GM23338 (cell line): ENCODE measurements at regions not wholly inside any gene's neighbourhood (a gene's known extent, or its start where the extent isn't known, plus 50 kb on each side); places are given as distances from the start of the nearest gene placed in this dataset.
A peak's percentile ranks its signal among the peaks of the same experiment; 100 is the strongest.

ENCODE experiments used
- ATAC-seq: fragments of 200-7000 bp; cut with Tn5 transposase; 3 replicates; pipeline ENCODE4 v1.9.1; 2020
- DNase-seq: peaks from one replicate; pipeline ENCODE4 v3.0.0-alpha.2; 2015; ENCODE audit warnings: low spot score
- H2AFZ ChIP-seq: fragments of 200-600 bp; sonication (generic); 2 replicates; pipeline ENCODE4 v1.8.0; 2016; ENCODE audit warnings: antibody characterized with exemption, mild to moderate bottlenecking, moderate library complexity
- H3F3A ChIP-seq: fragments of 200-600 bp; sonication (generic); replicated peaks from 2 replicates; pipeline ENCODE4 v1.8.0; 2017; ENCODE audit warnings: antibody characterized with exemption, mixed run types, low read depth
- H3K27ac ChIP-seq: fragments of 200-600 bp; sonication (generic); 2 replicates; pipeline ENCODE4 v1.6.1; 2016; ENCODE audit warnings: low read depth
- H3K27me3 ChIP-seq: fragments of 200-600 bp; sonication (generic); 2 replicates; pipeline ENCODE4 v1.8.0; 2016; ENCODE audit warnings: mild to moderate bottlenecking, mixed run types, moderate library complexity; ENCODE audit not compliant: insufficient read depth
- H3K36me3 ChIP-seq: fragments of 200-600 bp; sonication (generic); 2 replicates; pipeline ENCODE4 v1.8.0; 2016; ENCODE audit warnings: mild to moderate bottlenecking; ENCODE audit not compliant: insufficient read depth
- H3K4me1 ChIP-seq: fragments of 200-600 bp; sonication (generic); 2 replicates; pipeline ENCODE4 v1.8.0; 2016; ENCODE audit warnings: mild to moderate bottlenecking, moderate library complexity; ENCODE audit not compliant: insufficient read depth
- H3K4me2 ChIP-seq: fragments of 200-600 bp; sonication (generic); 2 replicates; pipeline ENCODE4 v1.7.1; 2017; ENCODE audit warnings: mixed run types
- H3K4me3 ChIP-seq: fragments of 200-600 bp; sonication (generic); 2 replicates; pipeline ENCODE4 v1.6.1; 2016; ENCODE audit warnings: mixed run types
- H3K79me2 ChIP-seq: fragments of 200-600 bp; sonication (generic); replicated peaks from 2 replicates; pipeline ENCODE4 v1.8.0; 2017; ENCODE audit warnings: mild to moderate bottlenecking; ENCODE audit not compliant: insufficient read depth
- H3K9me2 ChIP-seq: fragments of 200-600 bp; sonication (generic); 2 replicates; pipeline ENCODE4 v1.8.0; 2017; ENCODE audit not compliant: insufficient read depth
- H4K20me1 ChIP-seq: fragments of 200-600 bp; sonication (generic); replicated peaks from 2 replicates; pipeline ENCODE4 v1.8.0; 2017; ENCODE audit warnings: mild to moderate bottlenecking; ENCODE audit not compliant: insufficient read depth
- H3K27ac Mint-ChIP-seq: 2 replicates; pipeline ENCODE4 v1.8.0; 2020; ENCODE audit warnings: inconsistent platforms, mild to moderate bottlenecking, moderate library complexity, mixed read lengths
- H3K27me3 Mint-ChIP-seq: 3 replicates; pipeline ENCODE4 v1.8.0; 2022; ENCODE audit warnings: low read depth, mild to moderate bottlenecking, moderate library complexity, mixed read lengths, inconsistent platforms; ENCODE audit not compliant: insufficient read depth, poor library complexity
- H3K36me3 Mint-ChIP-seq: 3 replicates; pipeline ENCODE4 v1.8.0; 2021; ENCODE audit warnings: low read depth, mild to moderate bottlenecking, inconsistent platforms, moderate library complexity, mixed read lengths
- H3K4me1 Mint-ChIP-seq: 3 replicates; pipeline ENCODE4 v1.8.0; 2020; ENCODE audit warnings: mild to moderate bottlenecking, inconsistent platforms, mixed read lengths
- H3K4me3 Mint-ChIP-seq: 3 replicates; pipeline ENCODE4 v1.8.0; 2021; ENCODE audit warnings: moderate library complexity, mild to moderate bottlenecking, inconsistent platforms, mixed read lengths
- H3K9me3 Mint-ChIP-seq: 3 replicates; pipeline ENCODE4 v1.8.0; 2020; ENCODE audit warnings: moderate library complexity, mild to moderate bottlenecking, inconsistent platforms, mixed read lengths
- CREB1 ChIP-seq: fragments of 250-450 bp; sonication (Bioruptor Pico); IDR thresholded peaks from 2 replicates; pipeline ENCODE4 v1.5.0; 2020; ENCODE audit warnings: low read depth, mild to moderate bottlenecking, moderate library complexity
- EZH2 ChIP-seq: fragments of 200-600 bp; sonication (generic); IDR thresholded peaks from one replicate; pipeline ENCODE4 v1.8.0; 2017; ENCODE audit warnings: antibody characterized with exemption, mild to moderate bottlenecking, low read depth; ENCODE audit not compliant: unreplicated experiment
- REST ChIP-seq: IDR thresholded peaks from one replicate; pipeline ENCODE4 v1.6.1; 2018; ENCODE audit warnings: antibody characterized with exemption; ENCODE audit not compliant: unreplicated experiment
- ZNF462 ChIP-seq: fragments of 250-450 bp; sonication (Bioruptor Pico); IDR thresholded peaks from 2 replicates; pipeline ENCODE4 v1.5.0; 2020; ENCODE audit warnings: mild to moderate bottlenecking, moderate library complexity

GRCh38 chr12:87870493-87871460 is 158.4 kb downstream of the C12orf50 start:
- Histone ChIP-seq H2AFZ (peak overlapping the region; percentile 14; the same call in 1 of the 2 replicates), H3K27me3 (no peaks in the 10 kb centered on the region), H3K36me3 (no peaks in the 10 kb centered on the region), H3K4me3 (no peak overlapping the region), H3K4me1 (peaks cover 14% of the 10 kb centered on the region), H3K9me2 (no peaks in the 10 kb centered on the region), H3K27ac (no peak overlapping the region), H3K79me2 (no peaks in the 10 kb centered on the region), H3F3A (no peaks in the 10 kb centered on the region), H3K4me2 (no peak overlapping the region), H4K20me1 (no peaks in the 10 kb centered on the region)
- peaks cover 14% of the 10 kb centered on the region for H3K4me1 Mint-ChIP-seq
- no peaks in the 10 kb centered on the region for H3K9me3 Mint-ChIP-seq
- no peak overlapping the region for H3K27ac Mint-ChIP-seq
- ATAC-seq (peak; percentile 49; the same call in 2 of the 3 replicates), DNase-seq (no peak)
- no peaks in the 10 kb centered on the region for H3K36me3 Mint-ChIP-seq
- peaks cover 2% of the 10 kb centered on the region for H3K27me3 Mint-ChIP-seq
- H3K4me3 Mint-ChIP-seq: no peak overlapping the region
- TF ChIP-seq ZNF462 (CRISPR knock-in tag) (no peak), REST (no peak), CREB1 (CRISPR knock-in tag) (no peak), EZH2 (no peak)
